HG02870 (cell line): ENCODE measurements at regions not wholly inside any gene's neighbourhood (a gene's known extent, or its start where the extent isn't known, plus 50 kb on each side); places are given as distances from the start of the nearest gene placed in this dataset.

Experiments
- ATAC-seq: cut with Tn5 transposase; IDR thresholded peaks from one replicate; pipeline ENCODE4 v1.9.1; 2021; ENCODE audit warnings: mild to moderate bottlenecking, moderate library complexity; ENCODE audit not compliant: unreplicated experiment

GRCh38 chrX:40199704-40200103 lies 101.9 kb upstream of the BCOR start:
- ATAC-seq = no peak

- no peak for ATAC-seq
Observed at GRCh38 chrX:40197071-40197470, 99.3 kb upstream of the BCOR start.

- ATAC-seq = no peak
Observed at GRCh38 chrX:40195368-40195767, 97.6 kb upstream of the BCOR start.

- no peak for ATAC-seq
Observed at GRCh38 chrX:40192196-40192595, 94.4 kb upstream of the BCOR start.

- ATAC-seq = no peak
Observed at GRCh38 chrX:40189637-40190036, 91.9 kb upstream of the BCOR start.

- ATAC-seq = no peak
Observed at GRCh38 chrX:40188573-40189417, 91.0 kb upstream of the BCOR start.

- no peak for ATAC-seq
Observed at GRCh38 chrX:40184968-40185367, 87.2 kb upstream of the BCOR start.

GRCh38 chrX:40182615-40183014 lies 84.9 kb upstream of the BCOR start:
- ATAC-seq = no peak

- no peak for ATAC-seq
Observed at GRCh38 chrX:40182095-40182494, 84.3 kb upstream of the BCOR start.

- no peak for ATAC-seq
Observed at GRCh38 chrX:40179283-40179682, 81.5 kb upstream of the BCOR start.

GRCh38 chrX:40177942-40178715 lies 80.4 kb upstream of the BCOR start:
- no peak for ATAC-seq

GRCh38 chrX:40177489-40177888 lies 79.7 kb upstream of the BCOR start:
- ATAC-seq = no peak

- no peak for ATAC-seq
Observed at GRCh38 chrX:40177117-40177430, 79.3 kb upstream of the BCOR start.

- ATAC-seq = peak; percentile 21
Observed at GRCh38 chrX:40176351-40177116, 78.8 kb upstream of the BCOR start.

- ATAC-seq = peak; percentile 30
Observed at GRCh38 chrX:40175511-40176350, 78.0 kb upstream of the BCOR start.

- peak; percentile 8 for ATAC-seq
Observed at GRCh38 chrX:40174854-40175510, 77.2 kb upstream of the BCOR start.

- no peak for ATAC-seq
Observed at GRCh38 chrX:40174001-40174853, 76.5 kb upstream of the BCOR start.

GRCh38 chrX:40173143-40174000 lies 75.6 kb upstream of the BCOR start:
- no peak for ATAC-seq
